ENCODE measurements at regions not wholly inside any gene's neighbourhood (a gene's known extent, or its start where the extent isn't known, plus 50 kb on each side); places are given as distances from the start of the nearest gene placed in this dataset.

GRCh38 chr10:130863044-130863443, 448.5 kb downstream of the TCERG1L start:
- no peak for TF ChIP-seq CTCF (IDR thresholded peaks at IDR 0.05)
- ATAC-seq (ENCODE audit: low FRiP score), result no peak
- DNase-seq (ENCODE audit: low spot score), result no peak

GRCh38 chr10:130864961-130865818, 446.3 kb downstream of the TCERG1L start:
- DNase-seq (ENCODE audit: low spot score) (no peak), ATAC-seq (ENCODE audit: low FRiP score) (no peak)
- TF ChIP-seq CTCF (IDR thresholded peaks at IDR 0.05), result no peak

DNA sequence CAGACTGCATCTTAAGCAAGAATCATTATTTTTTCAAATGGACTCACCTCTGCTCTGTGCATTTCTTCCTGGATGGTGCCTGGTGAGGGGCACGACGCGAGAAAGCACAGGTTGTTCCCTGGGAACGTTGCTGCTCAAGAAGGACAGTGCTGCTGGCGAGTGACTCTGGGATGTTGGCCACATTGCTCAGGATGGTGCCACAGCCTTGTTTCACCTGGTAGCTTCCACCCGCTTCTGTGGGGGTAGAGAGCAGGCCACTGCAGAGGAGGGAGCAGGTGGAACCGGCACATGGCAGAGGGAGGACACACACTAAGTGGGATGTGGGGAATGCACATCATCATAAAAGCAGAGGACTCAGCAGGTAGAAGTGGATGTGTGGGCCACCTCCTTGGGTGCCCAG, 444.7 kb downstream of the TCERG1L start:
- DNase-seq (ENCODE audit: low spot score), result no peak
- no peak for ATAC-seq (ENCODE audit: low FRiP score)
- TF ChIP-seq CTCF (IDR thresholded peaks at IDR 0.05), result no peak

DNA sequence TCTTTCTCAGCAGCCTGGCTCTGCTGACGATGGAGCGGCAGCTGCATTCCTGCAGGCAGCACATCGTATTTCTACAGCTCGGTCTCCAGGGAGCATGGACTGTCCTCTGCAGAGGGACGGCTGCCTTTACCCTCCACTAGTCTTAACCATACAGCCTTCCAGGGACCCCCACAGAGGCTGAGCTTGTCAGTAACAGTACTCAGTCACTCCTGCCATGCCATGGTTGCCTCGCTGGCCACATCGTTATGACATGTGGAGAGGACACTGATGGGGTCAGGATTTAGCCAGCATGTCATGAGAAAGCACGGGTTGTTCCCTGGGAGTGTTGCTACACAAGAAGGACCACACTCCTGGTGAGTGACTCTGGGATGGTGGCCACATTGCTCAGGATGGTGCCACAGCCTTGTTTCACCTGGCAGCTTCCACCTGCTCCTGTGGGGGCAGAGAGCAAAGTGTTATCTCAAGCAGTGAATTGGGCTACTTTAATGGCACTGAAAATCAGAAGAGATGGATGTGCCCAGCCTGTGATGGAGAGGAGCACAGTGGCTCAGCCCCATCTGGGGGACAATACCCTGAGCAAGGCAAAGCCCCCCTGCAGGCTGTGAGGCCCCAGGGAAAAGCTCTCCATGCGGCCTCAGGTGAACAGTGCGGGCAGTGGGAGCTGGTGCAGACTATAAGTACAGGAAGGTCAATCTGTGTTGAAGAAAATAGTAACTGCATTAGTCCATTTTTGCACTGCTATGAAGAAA, 443.9 kb downstream of the TCERG1L start:
- TF ChIP-seq CTCF (IDR thresholded peaks at IDR 0.05), result no peak
- no peak for ATAC-seq (ENCODE audit: low FRiP score)
- no peak for DNase-seq (ENCODE audit: low spot score)

- no peak for DNase-seq (ENCODE audit: low spot score)
- no peak for ATAC-seq (ENCODE audit: low FRiP score)
Observed at GRCh38 chr10:130869179-130869841, 442.2 kb downstream of the TCERG1L start.

GRCh38 chr10:130871406-130871805, 440.1 kb downstream of the TCERG1L start:
- no peak for TF ChIP-seq CTCF (IDR thresholded peaks at IDR 0.05)
- DNase-seq (ENCODE audit: low spot score) (no peak), ATAC-seq (ENCODE audit: low FRiP score) (no peak)

More at GRCh38 chr10:130869179-130869841, 442.2 kb downstream of the TCERG1L start:
- no peak for TF ChIP-seq CTCF (IDR thresholded peaks at IDR 0.05)
